Smooth muscle cell (in vitro differentiated cells): ENCODE measurements at regions not wholly inside any gene's neighbourhood (a gene's known extent, or its start where the extent isn't known, plus 50 kb on each side); places are given as distances from the start of the nearest gene placed in this dataset.

Experiments
- DNase-seq: peaks from one replicate; lab custom pipeline; 2025; ENCODE audit not compliant: unreplicated experiment; lab: John Stamatoyannopoulos, UW
- H2AFZ ChIP-seq: fragments of 200-600 bp; sonication (generic); 2 replicates; pipeline ENCODE4 v1.6.0; 2016; ENCODE audit warnings: antibody characterized with exemption, low read depth, mild to moderate bottlenecking
- H3F3A ChIP-seq: fragments of 200-600 bp; sonication (generic); 2 replicates; pipeline ENCODE4 v1.6.0; 2017; ENCODE audit warnings: antibody characterized with exemption, low read depth
- H3K27ac ChIP-seq: fragments of 200-600 bp; sonication (generic); 2 replicates; pipeline ENCODE4 v1.5.1; 2016; ENCODE audit warnings: low read depth, mild to moderate bottlenecking
- H3K27me3 ChIP-seq: fragments of 200-600 bp; sonication (generic); 2 replicates; pipeline ENCODE4 v1.6.1; 2016; ENCODE audit warnings: low read depth, mild to moderate bottlenecking
- H3K36me3 ChIP-seq: fragments of 200-600 bp; sonication (generic); 2 replicates; pipeline ENCODE4 v1.5.1; 2016; ENCODE audit warnings: low read depth
- H3K4me1 ChIP-seq: fragments of 200-600 bp; sonication (generic); 2 replicates; pipeline ENCODE4 v1.5.1; 2016; ENCODE audit warnings: low read depth
- H3K4me2 ChIP-seq: fragments of 200-600 bp; sonication (generic); 2 replicates; pipeline ENCODE4 v1.6.0; 2016; ENCODE audit warnings: mild to moderate bottlenecking
- H3K4me3 ChIP-seq: fragments of 200-600 bp; sonication (generic); 2 replicates; pipeline ENCODE4 v1.5.1; 2016; ENCODE audit warnings: mild to moderate bottlenecking
- H3K79me2 ChIP-seq: fragments of 200-600 bp; sonication (generic); 2 replicates; pipeline ENCODE4 v1.6.0; 2016; ENCODE audit warnings: low read depth, mild to moderate bottlenecking
- H3K9ac ChIP-seq: fragments of 200-600 bp; sonication (generic); 2 replicates; pipeline ENCODE4 v1.6.0; 2016; ENCODE audit warnings: low read depth
- H3K9me3 ChIP-seq: fragments of 200-600 bp; sonication (generic); replicated peaks from 2 replicates; pipeline ENCODE4 v1.5.1; 2016; ENCODE audit warnings: low read depth
- H4K20me1 ChIP-seq: fragments of 200-600 bp; sonication (generic); 2 replicates; pipeline ENCODE4 v1.6.0; 2016; ENCODE audit warnings: low read depth
- WGBS: methylation state at CpG from one replicate; pipeline ENCODE4 v1.1.7; 2016; ENCODE audit warnings: low lambda C conversion rate; 5-methylcytosine and 5-hydroxymethylcytosine counted together
- TF ChIP-seq, protein P1 (sequence below): fragments of 200-600 bp; sonication (generic); IDR thresholded peaks from 2 replicates; pipeline ENCODE4 v1.5.1; 2017; ENCODE audit warnings: borderline replicate concordance, mild to moderate bottlenecking, antibody characterized with exemption; ENCODE audit not compliant: insufficient read depth, poor library complexity, severe bottlenecking

- no peaks in the 10 kb centered on the region for H3F3A ChIP-seq
- H3K79me2 ChIP-seq = no peaks in the 10 kb centered on the region
- no peak overlapping the region for H3K9ac ChIP-seq
- H2AFZ ChIP-seq = peak overlapping the region; percentile 8
- peak overlapping the region; percentile 76 for H3K4me2 ChIP-seq
- no peak overlapping the region for H3K4me3 ChIP-seq
- no peaks in the 10 kb centered on the region for H3K27me3 ChIP-seq
- no peaks in the 10 kb centered on the region for H3K36me3 ChIP-seq
- TF ChIP-seq, protein P1, sequence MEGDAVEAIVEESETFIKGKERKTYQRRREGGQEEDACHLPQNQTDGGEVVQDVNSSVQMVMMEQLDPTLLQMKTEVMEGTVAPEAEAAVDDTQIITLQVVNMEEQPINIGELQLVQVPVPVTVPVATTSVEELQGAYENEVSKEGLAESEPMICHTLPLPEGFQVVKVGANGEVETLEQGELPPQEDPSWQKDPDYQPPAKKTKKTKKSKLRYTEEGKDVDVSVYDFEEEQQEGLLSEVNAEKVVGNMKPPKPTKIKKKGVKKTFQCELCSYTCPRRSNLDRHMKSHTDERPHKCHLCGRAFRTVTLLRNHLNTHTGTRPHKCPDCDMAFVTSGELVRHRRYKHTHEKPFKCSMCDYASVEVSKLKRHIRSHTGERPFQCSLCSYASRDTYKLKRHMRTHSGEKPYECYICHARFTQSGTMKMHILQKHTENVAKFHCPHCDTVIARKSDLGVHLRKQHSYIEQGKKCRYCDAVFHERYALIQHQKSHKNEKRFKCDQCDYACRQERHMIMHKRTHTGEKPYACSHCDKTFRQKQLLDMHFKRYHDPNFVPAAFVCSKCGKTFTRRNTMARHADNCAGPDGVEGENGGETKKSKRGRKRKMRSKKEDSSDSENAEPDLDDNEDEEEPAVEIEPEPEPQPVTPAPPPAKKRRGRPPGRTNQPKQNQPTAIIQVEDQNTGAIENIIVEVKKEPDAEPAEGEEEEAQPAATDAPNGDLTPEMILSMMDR = no peak
- no peaks in the 10 kb centered on the region for H3K9me3 ChIP-seq
- 13% methylated on average over 14 of the region's 14 CpGs for WGBS
- H3K4me1 ChIP-seq = peaks cover 6% of the 10 kb centered on the region
- no peak for DNase-seq
- peak overlapping the region; percentile 43 for H3K27ac ChIP-seq
- no peaks in the 10 kb centered on the region for H4K20me1 ChIP-seq
These were observed 116.1 kb upstream of the MYOCD start for GRCh38 chr17:12549499-12550041.

GRCh38 chr17:12553625-12554024 is 112.1 kb upstream of the MYOCD start:
- Histone ChIP-seq H2AFZ (no peak overlapping the region), H3K4me1 (peaks cover 6% of the 10 kb centered on the region), H4K20me1 (no peaks in the 10 kb centered on the region), H3K4me2 (no peak overlapping the region), H3K79me2 (no peaks in the 10 kb centered on the region), H3K9ac (no peak overlapping the region), H3K36me3 (no peaks in the 10 kb centered on the region), H3K27ac (no peak overlapping the region), H3K27me3 (no peaks in the 10 kb centered on the region), H3F3A (no peaks in the 10 kb centered on the region), H3K9me3 (no peaks in the 10 kb centered on the region), H3K4me3 (no peak overlapping the region)
- WGBS = 90% methylated on average over 3 of the region's 3 CpGs
- DNase-seq = no peak
- TF ChIP-seq, protein P1 = no peak

- no peak overlapping the region for H3K9ac ChIP-seq
These were observed 111.4 kb upstream of the MYOCD start for GRCh38 chr17:12554251-12554650.

GRCh38 chr17:12566291-12566690 is 99.4 kb upstream of the MYOCD start:
- no peaks in the 10 kb centered on the region for H3F3A ChIP-seq
- no peak overlapping the region for H3K9ac ChIP-seq
- no peaks in the 10 kb centered on the region for H3K9me3 ChIP-seq
- TF ChIP-seq, protein P1 = no peak
- no peaks in the 10 kb centered on the region for H3K36me3 ChIP-seq
- no peak overlapping the region for H3K4me3 ChIP-seq
- H3K27ac ChIP-seq = no peak overlapping the region
- no peaks in the 10 kb centered on the region for H3K4me1 ChIP-seq
- H3K79me2 ChIP-seq = no peaks in the 10 kb centered on the region
- no peaks in the 10 kb centered on the region for H3K27me3 ChIP-seq
- 57% methylated on average over 4 of the region's 4 CpGs for WGBS
- no peak overlapping the region for H2AFZ ChIP-seq
- H4K20me1 ChIP-seq = no peaks in the 10 kb centered on the region
- DNase-seq = no peak
- no peak overlapping the region for H3K4me2 ChIP-seq

More at GRCh38 chr17:12554251-12554650, 111.4 kb upstream of the MYOCD start:
- Histone ChIP-seq H3F3A (no peaks in the 10 kb centered on the region), H3K4me2 (no peak overlapping the region), H3K27ac (no peak overlapping the region), H3K4me1 (peaks cover 2% of the 10 kb centered on the region), H3K79me2 (no peaks in the 10 kb centered on the region), H4K20me1 (no peaks in the 10 kb centered on the region), H3K4me3 (no peak overlapping the region), H3K9me3 (no peaks in the 10 kb centered on the region), H3K36me3 (no peaks in the 10 kb centered on the region), H2AFZ (no peak overlapping the region), H3K27me3 (no peaks in the 10 kb centered on the region)
- 96% methylated on average over 4 of the region's 4 CpGs for WGBS
- TF ChIP-seq, protein P1 = no peak
- DNase-seq = no peak
